Breast epithelium (tissue), 3 donors: ENCODE measurements at regions not wholly inside any gene's neighbourhood (a gene's known extent, or its start where the extent isn't known, plus 50 kb on each side); places are given as distances from the start of the nearest gene placed in this dataset.

ENCODE experiments used
- POLR2A ChIP-seq: fragments of 450-650 bp; IDR thresholded peaks from one replicate; pipeline ENCODE4 v1.6.1; 2016; ENCODE audit warnings: antibody characterized with exemption, mild to moderate bottlenecking, moderate library complexity
- POLR2AphosphoS5 ChIP-seq, 3 donors: sonication (generic); formaldehyde crosslinking; IDR thresholded peaks; one replicate each; pipeline ENCODE4 v1.6.1; 2017; ENCODE audit warnings: antibody characterized with exemption in 3 of 3

GRCh38 chr5:20618340-20618739 is 630.3 kb upstream of the CDH18 start:
- TF ChIP-seq POLR2AphosphoS5 (IDR thresholded peaks at IDR 0.05) (no peak), POLR2A (no peak)
